Kidney (tissue), 13 donors: ENCODE measurements at regions not wholly inside any gene's neighbourhood (a gene's known extent, or its start where the extent isn't known, plus 50 kb on each side); places are given as distances from the start of the nearest gene placed in this dataset.

ENCODE experiments used
- DNase-seq, 5 donors: peaks; one replicate each; pipeline ENCODE4 v3.0.0-alpha.2; 2013 to 2020
- FAIRE-seq: peaks from 2 replicates; lab custom pipeline; 2012; peaks lifted over from hg19 to GRCh38; lab: Jason Lieb, UNC
- H3K27ac ChIP-seq, 2 donors: one replicate each; pipeline ENCODE4 v1.7.0; 2013; ENCODE audit warnings: low read depth in 2 of 2, low read length in 2 of 2, inconsistent platforms in 1 of 2
- H3K27me3 ChIP-seq: one replicate; pipeline ENCODE4 v1.7.1; 2013; ENCODE audit warnings: low read length, inconsistent platforms; ENCODE audit not compliant: control insufficient read depth, insufficient read depth
- H3K36me3 ChIP-seq, 3 donors: one replicate each; pipeline versions ENCODE4 v1.7.0 to v1.7.1; 2013; ENCODE audit warnings: low read length in 3 of 3, control low read depth in 1 of 3, inconsistent platforms in 1 of 3; ENCODE audit not compliant: insufficient read depth in 3 of 3, control insufficient read depth in 2 of 3
- H3K4me1 ChIP-seq, 3 donors: one replicate each; pipeline versions ENCODE4 v1.7.0 to v1.7.1; 2013; ENCODE audit warnings: low read length in 3 of 3, inconsistent platforms in 1 of 3, low read depth in 1 of 3; ENCODE audit not compliant: control insufficient read depth in 2 of 3, insufficient read depth in 2 of 3
- H3K4me3 ChIP-seq, 3 donors: one replicate each; pipeline versions ENCODE4 v1.7.0 to v1.8.1; 2013; ENCODE audit warnings: low read length in 3 of 3, control low read depth in 1 of 3, inconsistent platforms in 1 of 3
- H3K9ac ChIP-seq, 3 donors: one replicate each; pipeline versions ENCODE4 v1.7.0 to v1.7.1; 2013; ENCODE audit warnings: low read length in 3 of 3, control low read depth in 1 of 3, inconsistent platforms in 1 of 3
- H3K9me3 ChIP-seq, 3 donors: one replicate each; pipeline versions ENCODE4 v1.7.0 to v1.7.1; 2013; ENCODE audit warnings: low read length in 3 of 3, control low read depth in 1 of 3, inconsistent platforms in 1 of 3; ENCODE audit not compliant: control insufficient read depth in 2 of 3, insufficient read depth in 1 of 3
- intact Hi-C: fragments of 100-400 bp; cut with DNase I; formaldehyde crosslinking; loops from one replicate; pipeline ENCODE4 v1.11.1; 2022
- TF ChIP-seq, protein P1 (sequence below): IDR thresholded peaks from 3 replicates; pipeline ENCODE4 v1.5.1; 2012; ENCODE audit warnings: mild to moderate bottlenecking, moderate library complexity, borderline replicate concordance; ENCODE audit not compliant: insufficient read depth; ENCODE audit errors: extremely low read depth
- donor health status: control.
- donor health status: control.
- donor health status: control.
- donor health status: control.
- donor health status: control.
- donor health status: DM: yes; HTN: yes; CAD: no.
- donor health status: Normal renal cell carcinoma (clear cell type).

DNA sequence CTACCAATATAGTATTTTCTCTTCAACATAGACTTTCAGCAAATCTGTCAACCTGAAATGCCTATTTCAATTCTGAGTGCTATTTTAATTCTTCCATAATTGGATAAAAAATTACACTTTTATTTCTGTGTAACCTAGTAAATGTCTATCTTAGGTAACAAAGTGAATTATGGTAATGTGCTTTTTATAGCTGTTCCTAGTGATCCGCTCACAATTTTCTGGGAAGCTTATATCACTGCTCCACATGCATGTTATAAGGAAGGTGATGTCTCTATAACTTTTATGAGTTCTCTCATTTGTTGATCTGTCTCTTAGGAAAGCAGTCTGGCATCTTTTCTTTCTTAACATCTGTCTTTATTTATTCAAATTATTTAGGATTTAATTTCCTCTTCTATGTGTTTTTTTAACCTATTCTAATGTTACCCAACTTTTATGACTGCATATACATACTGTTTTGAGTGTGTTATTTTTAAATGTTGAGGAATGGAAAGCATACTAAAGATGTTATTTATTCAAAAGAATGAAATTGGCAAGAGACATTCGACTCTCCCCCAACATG lies 777.1 kb upstream of the MDGA2 start:
- no peak overlapping the region for H3K27ac ChIP-seq
- FAIRE-seq (no peak), DNase-seq (no peak)
- intact Hi-C loops = no loop called here
- no peak overlapping the region for H3K4me3 ChIP-seq
- TF ChIP-seq, protein P1, sequence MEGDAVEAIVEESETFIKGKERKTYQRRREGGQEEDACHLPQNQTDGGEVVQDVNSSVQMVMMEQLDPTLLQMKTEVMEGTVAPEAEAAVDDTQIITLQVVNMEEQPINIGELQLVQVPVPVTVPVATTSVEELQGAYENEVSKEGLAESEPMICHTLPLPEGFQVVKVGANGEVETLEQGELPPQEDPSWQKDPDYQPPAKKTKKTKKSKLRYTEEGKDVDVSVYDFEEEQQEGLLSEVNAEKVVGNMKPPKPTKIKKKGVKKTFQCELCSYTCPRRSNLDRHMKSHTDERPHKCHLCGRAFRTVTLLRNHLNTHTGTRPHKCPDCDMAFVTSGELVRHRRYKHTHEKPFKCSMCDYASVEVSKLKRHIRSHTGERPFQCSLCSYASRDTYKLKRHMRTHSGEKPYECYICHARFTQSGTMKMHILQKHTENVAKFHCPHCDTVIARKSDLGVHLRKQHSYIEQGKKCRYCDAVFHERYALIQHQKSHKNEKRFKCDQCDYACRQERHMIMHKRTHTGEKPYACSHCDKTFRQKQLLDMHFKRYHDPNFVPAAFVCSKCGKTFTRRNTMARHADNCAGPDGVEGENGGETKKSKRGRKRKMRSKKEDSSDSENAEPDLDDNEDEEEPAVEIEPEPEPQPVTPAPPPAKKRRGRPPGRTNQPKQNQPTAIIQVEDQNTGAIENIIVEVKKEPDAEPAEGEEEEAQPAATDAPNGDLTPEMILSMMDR = no peak
- no peak overlapping the region for H3K9ac ChIP-seq
- H3K9me3 ChIP-seq = no peaks in the 10 kb centered on the region
- no peaks in the 10 kb centered on the region for H3K27me3 ChIP-seq
- no peaks in the 10 kb centered on the region for H3K36me3 ChIP-seq
- H3K4me1 ChIP-seq = no peaks in the 10 kb centered on the region

DNA sequence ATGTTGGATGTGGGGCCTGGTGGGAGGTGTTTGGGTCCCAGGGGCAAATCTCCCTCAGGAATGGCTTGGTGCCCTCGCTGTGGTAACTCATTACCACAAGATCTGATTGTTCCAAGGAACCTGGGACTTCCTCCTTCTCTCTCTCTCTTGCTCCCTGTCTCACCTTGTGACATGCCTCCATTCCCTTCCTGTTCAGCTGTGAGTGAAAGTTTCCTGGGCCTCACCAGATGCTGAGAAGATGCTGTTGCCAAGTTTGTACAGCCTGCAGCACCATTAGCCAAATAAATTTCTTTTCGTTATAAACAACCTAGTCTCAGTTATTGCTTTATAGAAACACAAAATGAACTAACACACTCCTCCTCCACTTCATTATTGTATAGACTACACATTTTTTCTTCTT lies 759.8 kb upstream of the MDGA2 start:
- Histone ChIP-seq H3K27ac (no peak overlapping the region), H3K9me3 (no peaks in the 10 kb centered on the region), H3K4me3 (no peak overlapping the region), H3K4me1 (no peaks in the 10 kb centered on the region), H3K27me3 (no peaks in the 10 kb centered on the region), H3K36me3 (no peaks in the 10 kb centered on the region), H3K9ac (no peak overlapping the region)
- DNase-seq (no peak), FAIRE-seq (no peak)
- TF ChIP-seq, protein P1 = no peak
- intact Hi-C loops = no loop called here

DNA sequence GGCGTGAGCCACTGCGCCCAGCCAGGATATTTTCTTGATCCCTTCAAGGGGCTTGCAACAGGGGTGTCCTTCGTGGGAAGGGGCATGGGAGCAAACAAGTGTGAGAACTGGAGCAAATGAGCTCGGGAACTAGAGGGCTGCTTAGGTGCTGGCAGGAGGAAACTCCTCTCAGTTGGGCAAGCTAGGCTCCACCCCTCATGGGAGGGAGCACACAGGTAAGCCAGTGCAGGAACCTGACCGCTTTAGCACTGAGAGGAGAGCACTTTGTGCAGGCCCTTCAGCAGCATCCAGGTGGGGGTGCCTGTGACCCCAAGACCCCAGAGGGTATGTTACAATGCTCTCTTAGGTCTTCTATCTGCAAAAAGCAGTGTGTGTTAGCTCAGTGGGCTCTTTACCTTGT lies 755.4 kb upstream of the MDGA2 start:
- TF ChIP-seq, protein P1 = no peak
- no peaks in the 10 kb centered on the region for H3K27me3 ChIP-seq
- intact Hi-C loops = no loop called here
- H3K4me1 ChIP-seq = no peaks in the 10 kb centered on the region
- FAIRE-seq (no peak), DNase-seq (no peak)
- no peaks in the 10 kb centered on the region for H3K36me3 ChIP-seq
- H3K27ac ChIP-seq = no peak overlapping the region
- no peak overlapping the region for H3K4me3 ChIP-seq
- no peak overlapping the region for H3K9ac ChIP-seq
- H3K9me3 ChIP-seq = no peaks in the 10 kb centered on the region

DNA sequence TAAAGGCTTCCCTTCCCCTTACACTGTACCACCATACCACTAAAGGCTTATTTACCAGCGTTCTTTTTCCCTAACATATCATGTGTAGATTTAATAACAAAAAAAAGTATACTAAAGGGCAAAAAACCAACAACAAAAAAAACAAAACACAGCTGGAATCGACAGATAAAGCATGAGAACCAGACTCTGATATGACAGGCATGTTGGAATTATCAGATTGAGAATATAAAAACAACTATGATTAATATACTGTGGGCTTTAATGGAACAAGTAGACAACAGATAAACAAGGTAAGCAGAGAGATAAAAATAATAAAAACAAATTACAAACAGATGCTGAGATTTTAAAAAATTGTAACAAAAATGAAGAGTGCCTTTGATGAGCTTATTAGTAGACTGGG lies 754.1 kb upstream of the MDGA2 start:
- no peaks in the 10 kb centered on the region for H3K9me3 ChIP-seq
- FAIRE-seq (no peak), DNase-seq (no peak)
- TF ChIP-seq, protein P1 = no peak
- H3K9ac ChIP-seq = no peak overlapping the region
- H3K36me3 ChIP-seq = no peaks in the 10 kb centered on the region
- intact Hi-C loops = no loop called here
- no peaks in the 10 kb centered on the region for H3K4me1 ChIP-seq
- no peaks in the 10 kb centered on the region for H3K27me3 ChIP-seq
- H3K4me3 ChIP-seq = no peak overlapping the region
- no peak overlapping the region for H3K27ac ChIP-seq
